ENCODE measurements at regions not wholly inside any gene's neighbourhood (a gene's known extent, or its start where the extent isn't known, plus 50 kb on each side); places are given as distances from the start of the nearest gene placed in this dataset.

DNA sequence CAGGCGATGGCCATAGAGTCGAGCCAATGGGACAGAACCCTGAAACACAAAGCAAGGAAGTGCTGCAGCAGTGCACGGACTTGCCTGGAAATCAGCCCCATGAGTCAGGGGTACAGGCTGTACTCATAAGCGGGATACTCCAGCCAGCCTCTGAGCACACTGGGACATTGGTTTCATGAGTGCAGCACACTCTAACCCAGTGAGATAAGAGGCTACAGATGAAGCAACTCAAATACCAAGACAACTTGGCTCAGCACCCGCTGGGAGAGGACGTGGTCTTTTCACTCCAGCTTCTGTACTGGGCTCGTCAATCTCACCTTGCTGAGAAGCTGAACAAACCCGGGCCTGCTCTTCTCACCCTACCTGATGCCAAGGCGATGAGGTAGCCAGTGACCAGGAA, 98.2 kb downstream of the AXIN2 start:
- H3K4me1 ChIP-seq (ENCODE audit: control insufficient read depth in 2 of 2, insufficient read depth in 2 of 2, low read length in 2 of 2), result peaks cover 17 to 28% of the 10 kb centered on the region in 2 donors
- H3K27ac ChIP-seq (ENCODE audit: low read depth in 1 of 2, low read length in 1 of 2), result no peak overlapping the region
- no peak for DNase-seq (ENCODE audit: low read depth in 6 of 9, low spot score in 9 of 9)

DNA sequence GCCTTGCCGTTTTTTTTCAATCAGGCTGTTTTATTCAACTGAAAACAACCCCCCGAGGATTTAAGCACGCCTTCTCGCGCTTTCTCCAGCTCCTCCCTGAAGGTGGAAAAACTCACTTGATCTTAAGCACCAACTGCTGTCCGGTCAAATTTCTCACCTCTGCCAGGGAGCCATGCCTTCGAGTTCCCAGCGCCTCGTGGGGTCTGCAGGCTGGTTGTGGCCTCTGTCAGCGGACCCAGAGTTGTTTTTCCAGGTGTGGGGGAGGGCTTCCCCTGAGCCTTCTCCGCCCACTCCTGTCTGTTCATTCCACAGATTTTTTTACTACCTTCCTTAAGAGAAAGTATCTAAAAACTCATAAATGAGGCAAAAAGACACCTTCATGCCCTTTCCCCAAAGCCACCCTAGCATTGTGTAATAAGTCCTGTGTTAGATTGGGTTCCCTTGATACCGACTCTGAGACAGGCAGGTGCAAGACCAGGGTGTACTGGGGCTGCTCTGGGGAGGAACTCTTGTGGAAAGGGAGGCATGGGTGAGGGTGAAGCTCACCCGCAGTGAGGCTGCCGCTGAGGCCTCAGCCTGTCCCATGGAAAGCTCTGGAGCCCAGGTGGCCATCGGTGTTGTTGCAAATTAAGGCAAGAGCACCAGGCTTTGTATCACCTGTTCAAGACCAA, 101.6 kb downstream of the AXIN2 start:
- WGBS, result 49% methylated on average over 15 of the region's 15 CpGs
- H3K27ac ChIP-seq (ENCODE audit: low read depth in 1 of 2, low read length in 1 of 2), result no peak overlapping the region
- H3K9me3 ChIP-seq (ENCODE audit: control insufficient read depth in 2 of 2, insufficient read depth in 1 of 2, low read length in 1 of 2), result no peaks in the 10 kb centered on the region
- H3K36me3 ChIP-seq (ENCODE audit: control insufficient read depth in 2 of 2, insufficient read depth in 2 of 2, low read length in 1 of 2), result no peaks in the 10 kb centered on the region
- no peak overlapping the region for H3K4me3 ChIP-seq (ENCODE audit: low read length in 2 of 2)
- peaks cover 39 to 58% of the 10 kb centered on the region in 2 donors for H3K4me1 ChIP-seq (ENCODE audit: control insufficient read depth in 2 of 2, insufficient read depth in 2 of 2, low read length in 2 of 2)
- peak in 3 of 9 donors; percentile 28 to 60 (median 29) for DNase-seq (ENCODE audit: low read depth in 6 of 9, low spot score in 9 of 9)
- no peaks in the 10 kb centered on the region for H3K27me3 ChIP-seq (ENCODE audit: control insufficient read depth in 2 of 2, insufficient read depth in 1 of 2, low read length in 1 of 2)

More for the DNA sequence above, 98.2 kb downstream of the AXIN2 start:
- 73% methylated on average over 9 of the region's 9 CpGs for WGBS
- Histone ChIP-seq H3K36me3 (ENCODE audit: control insufficient read depth in 2 of 2, insufficient read depth in 2 of 2, low read length in 1 of 2) (no peaks in the 10 kb centered on the region), H3K27me3 (ENCODE audit: control insufficient read depth in 2 of 2, insufficient read depth in 1 of 2, low read length in 1 of 2) (no peaks in the 10 kb centered on the region), H3K9me3 (ENCODE audit: control insufficient read depth in 2 of 2, insufficient read depth in 1 of 2, low read length in 1 of 2) (peaks cover 0 to 7% of the 10 kb centered on the region in 2 donors), H3K4me3 (ENCODE audit: low read length in 2 of 2) (no peak overlapping the region)

DNA sequence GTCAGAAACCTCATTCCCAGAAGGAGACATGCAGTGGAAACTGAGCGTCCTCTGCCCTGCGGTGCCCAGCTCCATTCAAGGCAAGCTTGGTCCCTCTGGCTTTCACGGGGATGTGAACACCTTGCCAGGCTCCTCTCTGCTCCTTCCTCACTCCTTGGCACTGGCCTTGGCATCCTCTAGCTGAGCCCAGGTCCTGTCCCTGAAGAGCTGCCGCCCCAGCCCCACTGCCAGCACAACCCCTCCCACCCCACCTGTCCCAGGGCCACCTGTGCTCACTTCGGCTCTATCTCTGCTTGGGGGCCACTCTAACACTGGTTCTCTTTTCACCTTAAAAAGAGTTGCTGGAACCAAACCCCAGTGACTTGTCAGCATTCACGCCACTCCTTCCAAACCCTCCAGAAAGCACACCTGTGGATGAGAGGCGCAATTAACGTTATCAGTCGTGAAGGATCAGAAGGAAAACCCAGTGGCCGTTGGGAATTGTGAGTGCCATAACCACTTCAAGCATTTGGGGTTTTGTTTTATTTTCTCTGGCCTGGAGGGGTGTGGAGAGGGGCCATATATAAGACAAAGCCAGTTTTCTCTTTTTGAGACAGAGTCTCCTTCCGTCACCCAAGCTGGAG, 103.7 kb downstream of the AXIN2 start:
- Histone ChIP-seq H3K27ac (ENCODE audit: low read depth in 1 of 2, low read length in 1 of 2) (no peak overlapping the region), H3K4me3 (ENCODE audit: low read length in 2 of 2) (no peak overlapping the region), H3K9me3 (ENCODE audit: control insufficient read depth in 2 of 2, insufficient read depth in 1 of 2, low read length in 1 of 2) (no peaks in the 10 kb centered on the region), H3K27me3 (ENCODE audit: control insufficient read depth in 2 of 2, insufficient read depth in 1 of 2, low read length in 1 of 2) (no peaks in the 10 kb centered on the region), H3K4me1 (ENCODE audit: control insufficient read depth in 2 of 2, insufficient read depth in 2 of 2, low read length in 2 of 2) (peaks cover 39 to 53% of the 10 kb centered on the region in 2 donors), H3K36me3 (ENCODE audit: control insufficient read depth in 2 of 2, insufficient read depth in 2 of 2, low read length in 1 of 2) (no peaks in the 10 kb centered on the region)
- WGBS, result 77% methylated on average over 11 of the region's 11 CpGs
- no peak for DNase-seq (ENCODE audit: low read depth in 6 of 9, low spot score in 9 of 9)

GRCh38 chr17:65457183-65457582, 104.3 kb downstream of the AXIN2 start:
- Histone ChIP-seq H3K27ac (ENCODE audit: low read depth in 1 of 2, low read length in 1 of 2) (no peak overlapping the region), H3K9me3 (ENCODE audit: control insufficient read depth in 2 of 2, insufficient read depth in 1 of 2, low read length in 1 of 2) (no peaks in the 10 kb centered on the region), H3K4me3 (ENCODE audit: low read length in 2 of 2) (no peak overlapping the region), H3K4me1 (ENCODE audit: control insufficient read depth in 2 of 2, insufficient read depth in 2 of 2, low read length in 2 of 2) (peaks cover 39 to 53% of the 10 kb centered on the region in 2 donors), H3K27me3 (ENCODE audit: control insufficient read depth in 2 of 2, insufficient read depth in 1 of 2, low read length in 1 of 2) (no peaks in the 10 kb centered on the region), H3K36me3 (ENCODE audit: control insufficient read depth in 2 of 2, insufficient read depth in 2 of 2, low read length in 1 of 2) (no peaks in the 10 kb centered on the region)
- no peak for DNase-seq (ENCODE audit: low read depth in 6 of 9, low spot score in 9 of 9)
- WGBS, result 70% methylated on average over 3 of the region's 3 CpGs

DNA sequence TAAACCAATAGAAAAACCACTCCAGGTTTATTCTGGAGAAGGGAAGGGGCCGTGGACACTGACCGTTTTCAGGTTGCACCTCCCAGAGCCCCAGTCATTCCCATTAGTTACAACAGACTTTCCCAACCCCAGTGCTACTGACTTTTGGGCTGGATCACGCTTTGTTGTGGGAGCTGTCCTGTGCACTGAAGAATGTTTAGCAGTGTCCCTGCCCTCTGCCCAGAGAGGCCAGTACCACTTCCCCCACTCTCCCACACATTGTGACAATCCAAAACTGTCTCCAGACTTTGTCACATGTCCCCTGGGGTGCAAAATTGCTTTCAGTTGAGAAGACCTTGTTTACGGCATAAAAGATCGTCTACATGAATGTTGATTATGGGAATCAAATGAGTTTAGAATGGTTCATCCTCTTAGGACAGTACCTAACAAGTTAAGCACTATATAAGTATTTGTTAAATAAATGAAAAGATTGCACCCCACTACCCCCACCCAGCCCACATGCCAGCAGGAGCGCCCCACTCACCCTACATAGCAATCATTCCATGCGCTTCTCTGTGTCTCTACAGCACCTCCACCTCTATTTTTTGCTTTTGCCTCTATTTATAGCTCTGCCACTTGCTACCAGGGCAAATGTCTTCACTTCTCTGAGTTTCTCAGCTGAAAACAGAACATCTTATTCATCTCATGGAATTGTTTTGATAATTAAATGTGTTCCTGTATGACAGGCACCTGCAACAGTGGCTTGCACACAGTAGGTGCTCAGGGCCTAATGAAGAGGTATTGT, 104.9 kb downstream of the AXIN2 start:
- peak overlapping the region in 1 of 2 donors; percentile 65 for H3K27ac ChIP-seq (ENCODE audit: low read depth in 1 of 2, low read length in 1 of 2)

GRCh38 chr17:65455972-65456343, 105.5 kb downstream of the AXIN2 start:
- H3K27me3 ChIP-seq (ENCODE audit: control insufficient read depth in 2 of 2, insufficient read depth in 1 of 2, low read length in 1 of 2), result no peaks in the 10 kb centered on the region
- H3K9me3 ChIP-seq (ENCODE audit: control insufficient read depth in 2 of 2, insufficient read depth in 1 of 2, low read length in 1 of 2), result no peaks in the 10 kb centered on the region
- no peaks in the 10 kb centered on the region for H3K36me3 ChIP-seq (ENCODE audit: control insufficient read depth in 2 of 2, insufficient read depth in 2 of 2, low read length in 1 of 2)
- peak overlapping the region in 1 of 2 donors; percentile 65 for H3K27ac ChIP-seq (ENCODE audit: low read depth in 1 of 2, low read length in 1 of 2)
- WGBS, result 42% methylated on average over 7 of the region's 7 CpGs
- H3K4me3 ChIP-seq (ENCODE audit: low read length in 2 of 2), result no peak overlapping the region
- peak in 8 of 9 donors; percentile 37 to 85 (median 65) for DNase-seq (ENCODE audit: low read depth in 6 of 9, low spot score in 9 of 9)
- peaks cover 39 to 53% of the 10 kb centered on the region in 2 donors for H3K4me1 ChIP-seq (ENCODE audit: control insufficient read depth in 2 of 2, insufficient read depth in 2 of 2, low read length in 2 of 2)

More for the DNA sequence above, 104.9 kb downstream of the AXIN2 start:
- H3K9me3 ChIP-seq (ENCODE audit: control insufficient read depth in 2 of 2, insufficient read depth in 1 of 2, low read length in 1 of 2), result no peaks in the 10 kb centered on the region
- WGBS, result 82% methylated on average over 7 of the region's 7 CpGs
- H3K4me1 ChIP-seq (ENCODE audit: control insufficient read depth in 2 of 2, insufficient read depth in 2 of 2, low read length in 2 of 2), result peaks cover 39 to 53% of the 10 kb centered on the region in 2 donors
- DNase-seq (ENCODE audit: low read depth in 6 of 9, low spot score in 9 of 9), result peak in 1 of 9 donors; percentile 29
- H3K36me3 ChIP-seq (ENCODE audit: control insufficient read depth in 2 of 2, insufficient read depth in 2 of 2, low read length in 1 of 2), result no peaks in the 10 kb centered on the region
- no peaks in the 10 kb centered on the region for H3K27me3 ChIP-seq (ENCODE audit: control insufficient read depth in 2 of 2, insufficient read depth in 1 of 2, low read length in 1 of 2)
- H3K4me3 ChIP-seq (ENCODE audit: low read length in 2 of 2), result no peak overlapping the region

DNA sequence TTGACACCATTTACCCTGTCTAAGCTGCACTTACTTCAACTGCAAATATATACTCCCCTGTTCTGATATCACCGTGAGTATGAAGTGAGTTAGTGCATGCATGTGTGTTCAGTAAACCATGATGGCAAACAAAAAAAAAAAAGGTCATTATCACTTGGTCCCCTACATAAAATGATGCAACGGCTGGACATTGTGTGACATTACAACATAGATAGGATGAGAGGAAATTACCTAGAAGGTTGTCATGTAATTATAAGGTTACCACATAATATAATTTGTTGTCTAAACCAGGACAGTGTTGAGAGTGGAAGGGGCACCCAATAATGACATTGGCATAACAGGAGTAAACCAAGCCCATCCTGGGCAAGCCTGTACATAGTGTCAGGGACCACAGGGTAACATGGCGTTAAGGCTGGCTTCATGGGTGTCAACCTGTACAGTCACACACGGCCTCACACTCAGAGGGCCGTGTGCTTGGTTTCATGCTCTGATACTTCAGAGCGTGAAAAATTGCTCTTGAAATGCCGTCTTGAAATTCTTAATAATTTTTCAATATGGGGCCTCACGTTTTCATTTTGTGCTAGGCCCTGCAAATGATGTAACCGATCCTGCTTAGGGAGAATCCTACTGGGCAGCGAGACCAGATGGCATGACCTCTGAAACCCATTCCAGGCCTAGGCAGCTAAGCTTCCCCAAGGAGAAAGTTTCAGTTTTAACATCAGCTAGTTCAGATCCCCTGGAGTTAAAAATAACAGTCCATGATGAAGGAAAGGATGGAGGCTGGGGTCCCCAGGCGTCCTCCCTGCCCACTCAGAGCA, 106.1 kb downstream of the AXIN2 start:
- no peak for DNase-seq (ENCODE audit: low read depth in 6 of 9, low spot score in 9 of 9)
- H3K27ac ChIP-seq (ENCODE audit: low read depth in 1 of 2, low read length in 1 of 2), result no peak overlapping the region
- no peak overlapping the region for H3K4me3 ChIP-seq (ENCODE audit: low read length in 2 of 2)
- H3K36me3 ChIP-seq (ENCODE audit: control insufficient read depth in 2 of 2, insufficient read depth in 2 of 2, low read length in 1 of 2), result no peaks in the 10 kb centered on the region
- 91% methylated on average over 11 of the region's 11 CpGs for WGBS
- no peaks in the 10 kb centered on the region for H3K27me3 ChIP-seq (ENCODE audit: control insufficient read depth in 2 of 2, insufficient read depth in 1 of 2, low read length in 1 of 2)
- peaks cover under 1 to 3% of the 10 kb centered on the region in 2 donors for H3K9me3 ChIP-seq (ENCODE audit: control insufficient read depth in 2 of 2, insufficient read depth in 1 of 2, low read length in 1 of 2)
- peaks cover 39 to 48% of the 10 kb centered on the region in 2 donors for H3K4me1 ChIP-seq (ENCODE audit: control insufficient read depth in 2 of 2, insufficient read depth in 2 of 2, low read length in 2 of 2)

DNA sequence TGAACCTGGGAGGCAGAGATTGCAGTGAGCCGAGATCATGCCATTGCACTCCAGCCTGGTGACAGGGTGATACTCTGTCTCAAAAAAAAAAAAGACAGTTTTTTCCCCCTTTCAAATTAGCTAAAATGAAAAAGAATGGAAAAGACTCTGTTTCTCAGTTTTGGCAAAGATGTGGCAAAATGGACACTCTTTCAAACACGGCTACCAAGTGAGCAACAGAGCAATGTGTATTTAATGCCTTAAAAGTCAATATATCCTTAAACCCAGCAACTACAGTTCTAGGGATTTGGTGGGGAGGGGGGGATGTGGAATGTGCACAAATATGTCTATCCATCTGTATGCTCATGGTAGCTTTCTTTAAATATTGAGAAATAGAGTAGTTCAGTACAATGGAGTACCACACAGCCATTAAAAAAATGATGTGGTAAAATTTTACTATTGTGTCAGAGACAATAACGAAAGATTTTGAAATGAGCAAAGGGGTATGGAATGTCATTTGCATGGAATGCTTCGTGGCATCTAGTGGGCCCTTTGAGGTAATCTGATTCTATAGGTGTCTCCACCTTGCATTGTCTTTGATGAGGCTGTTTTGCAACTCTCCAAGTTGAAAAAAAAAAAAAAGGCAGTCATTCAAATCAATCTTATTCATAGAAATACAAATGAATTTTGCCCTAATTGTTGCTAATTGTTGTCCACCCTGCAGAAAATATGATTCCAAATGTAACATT, 108.1 kb downstream of the AXIN2 start:
- 92% methylated on average over 4 of the region's 4 CpGs for WGBS
- Histone ChIP-seq H3K9me3 (ENCODE audit: control insufficient read depth in 2 of 2, insufficient read depth in 1 of 2, low read length in 1 of 2) (peaks cover 4 to 5% of the 10 kb centered on the region in 2 donors), H3K4me3 (ENCODE audit: low read length in 2 of 2) (no peak overlapping the region), H3K36me3 (ENCODE audit: control insufficient read depth in 2 of 2, insufficient read depth in 2 of 2, low read length in 1 of 2) (no peaks in the 10 kb centered on the region), H3K4me1 (ENCODE audit: control insufficient read depth in 2 of 2, insufficient read depth in 2 of 2, low read length in 2 of 2) (peaks cover 22 to 38% of the 10 kb centered on the region in 2 donors), H3K27ac (ENCODE audit: low read depth in 1 of 2, low read length in 1 of 2) (no peak overlapping the region), H3K27me3 (ENCODE audit: control insufficient read depth in 2 of 2, insufficient read depth in 1 of 2, low read length in 1 of 2) (no peaks in the 10 kb centered on the region)
- DNase-seq (ENCODE audit: low read depth in 6 of 9, low spot score in 9 of 9), result no peak
